ENCODE measurements at regions not wholly inside any gene's neighbourhood (a gene's known extent, or its start where the extent isn't known, plus 50 kb on each side); places are given as distances from the start of the nearest gene placed in this dataset.
A peak's percentile ranks its signal among the peaks of the same experiment; 100 is the strongest.
"Not testable (repeated sequence)": the region's sequence is repeated elsewhere in the genome, so short reads cannot be mapped to it uniquely, and the experiment has no call there.

GRCh38 chr3:62951037-62951613 is 75.9 kb upstream of the CADPS start:
- DNase-seq (ENCODE audit: insufficient read length) = no peak
- FAIRE-seq = no peak
- TF ChIP-seq POLR2A (IDR thresholded peaks at IDR 0.05; ENCODE audit: low read depth, low read length) (no peak), POLR2AphosphoS5 (IDR thresholded peaks at IDR 0.05; ENCODE audit: low read depth, low read length) (no peak), TAF1 (IDR thresholded peaks at IDR 0.05; ENCODE audit: borderline replicate concordance, low read depth, low read length) (no peak)

DNA sequence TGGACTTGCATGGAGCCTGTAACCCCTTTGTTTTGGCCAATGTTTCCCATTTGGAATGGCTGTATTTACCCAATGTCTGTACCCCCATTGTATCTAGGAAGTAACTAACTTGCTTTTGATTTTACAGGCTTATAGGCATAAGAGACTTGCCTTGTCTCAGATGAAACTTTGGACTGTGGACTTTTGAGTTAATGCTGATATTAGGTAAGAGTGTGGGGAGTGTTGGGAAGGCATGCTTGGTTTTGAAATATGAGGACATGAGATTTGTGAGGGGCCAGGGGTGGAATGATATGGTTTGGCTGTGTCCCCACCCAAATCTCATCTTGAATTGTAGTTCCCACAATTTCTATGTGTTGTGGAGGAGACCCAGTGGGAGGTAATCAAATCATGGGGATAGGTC is 76.7 kb upstream of the CADPS start:
- FAIRE-seq; DNase-seq (ENCODE audit: insufficient read length): not testable (repeated sequence)

DNA sequence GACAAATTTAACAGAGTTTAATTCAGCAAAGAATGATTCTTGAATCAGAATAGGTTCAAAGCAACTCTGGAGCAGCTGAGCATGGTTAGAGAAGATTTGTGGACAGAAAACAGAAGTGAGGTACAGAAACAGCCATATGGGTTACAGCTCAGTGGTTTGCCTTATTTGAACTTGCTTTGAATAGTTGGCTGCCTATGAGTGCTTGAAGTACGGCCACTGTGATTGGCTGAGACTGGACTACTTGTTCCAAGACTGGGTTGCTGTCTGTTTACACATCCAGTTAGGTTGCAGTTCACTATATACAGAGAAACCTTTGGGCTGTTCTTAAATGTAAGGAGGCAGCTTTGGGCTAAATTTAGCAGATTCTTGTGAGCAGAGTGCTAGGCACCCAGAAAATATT is 79.4 kb upstream of the CADPS start:
- FAIRE-seq (peak; percentile 57), DNase-seq (ENCODE audit: insufficient read length) (no peak)
- no peak for TF ChIP-seq POLR2A (IDR thresholded peaks at IDR 0.05; ENCODE audit: low read depth, low read length)
- TF ChIP-seq POLR2AphosphoS5 (IDR thresholded peaks at IDR 0.05; ENCODE audit: low read depth, low read length) = no peak
- TF ChIP-seq TAF1 (IDR thresholded peaks at IDR 0.05; ENCODE audit: borderline replicate concordance, low read depth, low read length) = no peak

- DNase-seq (ENCODE audit: insufficient read length) (no peak), FAIRE-seq (no peak)
These were observed 79.9 kb upstream of the CADPS start for GRCh38 chr3:62955126-62955525.

DNA sequence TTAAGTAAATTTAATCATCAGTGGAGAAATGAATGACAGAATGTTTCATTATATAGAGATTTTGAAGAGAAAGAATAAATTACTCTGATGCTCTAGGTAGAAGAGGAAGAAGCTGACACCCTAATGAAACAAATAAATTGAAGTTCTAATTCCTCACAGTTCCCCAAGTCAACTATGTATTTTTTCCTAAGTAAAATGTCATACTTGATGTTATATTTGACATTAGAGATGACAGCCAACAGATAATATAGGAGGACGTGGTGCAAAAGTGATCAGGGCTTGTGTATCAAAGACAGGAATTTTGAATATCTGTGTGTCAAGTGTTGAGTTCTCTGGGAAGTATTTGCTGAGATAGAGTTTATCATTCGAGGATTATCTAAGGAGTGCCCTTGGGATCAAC is 81.2 kb upstream of the CADPS start:
- TF ChIP-seq TAF1 (IDR thresholded peaks at IDR 0.05; ENCODE audit: borderline replicate concordance, low read depth, low read length) = no peak
- FAIRE-seq = no peak
- no peak for DNase-seq (ENCODE audit: insufficient read length)

More at GRCh38 chr3:62955126-62955525, 79.9 kb upstream of the CADPS start:
- TF ChIP-seq POLR2AphosphoS5 (IDR thresholded peaks at IDR 0.05; ENCODE audit: low read depth, low read length) = no peak
- TF ChIP-seq TAF1 (IDR thresholded peaks at IDR 0.05; ENCODE audit: borderline replicate concordance, low read depth, low read length) = no peak
- TF ChIP-seq POLR2A (IDR thresholded peaks at IDR 0.05; ENCODE audit: low read depth, low read length) = no peak

DNA sequence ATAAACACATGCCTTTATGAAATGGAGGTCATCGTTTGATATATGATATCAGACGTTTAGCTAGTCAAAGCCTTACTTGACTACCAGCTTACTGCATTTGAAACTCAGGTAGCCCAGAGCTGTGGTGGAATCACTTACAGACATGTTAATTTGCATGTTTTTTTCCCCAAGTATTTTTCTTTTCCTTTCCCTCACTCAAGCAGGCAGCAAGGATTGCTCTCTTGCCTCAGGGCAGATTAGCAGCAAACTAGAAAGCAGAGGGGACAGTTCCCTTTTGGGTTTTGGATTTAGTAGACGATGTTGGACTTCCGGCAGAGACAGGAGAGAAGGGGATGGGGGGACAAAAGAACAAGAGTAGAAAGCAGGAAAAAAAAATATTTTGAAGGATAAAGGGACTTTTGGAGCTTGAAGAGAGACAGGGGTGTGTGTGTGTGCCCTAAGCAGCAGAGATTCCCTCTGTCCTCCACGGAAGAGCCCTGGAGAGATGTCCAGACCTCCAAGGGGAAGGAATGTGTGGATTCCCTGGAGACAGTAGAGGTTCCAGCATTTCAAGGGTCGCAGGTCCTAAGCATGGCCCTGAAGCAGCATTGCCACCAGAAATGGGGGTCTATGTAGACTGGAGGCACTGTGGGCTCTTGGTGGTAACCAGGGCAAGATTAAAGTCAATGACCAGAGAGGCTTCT is 86.8 kb upstream of the CADPS start:
- FAIRE-seq = no peak
- TF ChIP-seq TAF1 (IDR thresholded peaks at IDR 0.05; ENCODE audit: borderline replicate concordance, low read depth, low read length) (no peak), POLR2A (IDR thresholded peaks at IDR 0.05; ENCODE audit: low read depth, low read length) (no peak), POLR2AphosphoS5 (IDR thresholded peaks at IDR 0.05; ENCODE audit: low read depth, low read length) (no peak)
- DNase-seq (ENCODE audit: insufficient read length) = no peak

GRCh38 chr3:62962714-62963113 is 87.5 kb upstream of the CADPS start:
- no peak for TF ChIP-seq POLR2AphosphoS5 (IDR thresholded peaks at IDR 0.05; ENCODE audit: low read depth, low read length)
- no peak for TF ChIP-seq TAF1 (IDR thresholded peaks at IDR 0.05; ENCODE audit: borderline replicate concordance, low read depth, low read length)
- TF ChIP-seq POLR2A (IDR thresholded peaks at IDR 0.05; ENCODE audit: low read depth, low read length) = no peak
- DNase-seq (ENCODE audit: insufficient read length) (no peak), FAIRE-seq (no peak)

GRCh38 chr3:62965311-62965710 is 90.1 kb upstream of the CADPS start:
- FAIRE-seq = no peak
- TF ChIP-seq TAF1 (IDR thresholded peaks at IDR 0.05; ENCODE audit: borderline replicate concordance, low read depth, low read length) (no peak), POLR2A (IDR thresholded peaks at IDR 0.05; ENCODE audit: low read depth, low read length) (no peak), POLR2AphosphoS5 (IDR thresholded peaks at IDR 0.05; ENCODE audit: low read depth, low read length) (no peak)
- DNase-seq (ENCODE audit: insufficient read length) = no peak

DNA sequence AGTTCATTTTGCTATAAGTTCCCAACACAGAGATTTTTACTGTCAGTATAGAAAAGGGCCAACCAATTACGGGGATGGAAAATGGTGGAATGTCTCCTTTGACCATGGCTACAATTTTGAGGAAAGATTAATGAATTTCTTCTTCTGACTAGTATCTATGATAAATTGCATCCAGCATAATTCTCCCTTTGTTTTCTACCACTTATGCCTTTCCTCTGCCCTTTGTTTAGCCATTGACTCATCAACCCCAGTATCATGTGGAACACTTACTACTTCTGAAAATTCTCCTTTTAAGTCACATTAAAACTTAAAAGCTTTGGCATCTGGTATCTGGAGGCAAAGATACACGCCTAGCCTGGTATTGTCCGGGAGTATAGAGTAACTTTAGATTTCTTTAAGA is 92.9 kb upstream of the CADPS start:
- TF ChIP-seq TAF1 (IDR thresholded peaks at IDR 0.05; ENCODE audit: borderline replicate concordance, low read depth, low read length) (no peak), POLR2AphosphoS5 (IDR thresholded peaks at IDR 0.05; ENCODE audit: low read depth, low read length) (no peak), POLR2A (IDR thresholded peaks at IDR 0.05; ENCODE audit: low read depth, low read length) (no peak)
- FAIRE-seq = no peak
- no peak for DNase-seq (ENCODE audit: insufficient read length)

GRCh38 chr3:62970648-62971047 is 95.4 kb upstream of the CADPS start:
- DNase-seq (ENCODE audit: insufficient read length) (no peak), FAIRE-seq (no peak)
- TF ChIP-seq TAF1 (IDR thresholded peaks at IDR 0.05; ENCODE audit: borderline replicate concordance, low read depth, low read length) (no peak), POLR2AphosphoS5 (IDR thresholded peaks at IDR 0.05; ENCODE audit: low read depth, low read length) (no peak), POLR2A (IDR thresholded peaks at IDR 0.05; ENCODE audit: low read depth, low read length) (no peak)

GRCh38 chr3:62975566-62975965 is 100.3 kb upstream of the CADPS start:
- TF ChIP-seq POLR2AphosphoS5 (IDR thresholded peaks at IDR 0.05; ENCODE audit: low read depth, low read length) (no peak), TAF1 (IDR thresholded peaks at IDR 0.05; ENCODE audit: borderline replicate concordance, low read depth, low read length) (no peak), POLR2A (IDR thresholded peaks at IDR 0.05; ENCODE audit: low read depth, low read length) (no peak)
- FAIRE-seq (no peak), DNase-seq (ENCODE audit: insufficient read length) (no peak)

GRCh38 chr3:62981962-62982361 is 106.7 kb upstream of the CADPS start:
- FAIRE-seq = no peak

More at GRCh38 chr3:62981962-62982361, 106.7 kb upstream of the CADPS start:
- no peak for TF ChIP-seq POLR2A (IDR thresholded peaks at IDR 0.05; ENCODE audit: low read depth, low read length)
- TF ChIP-seq POLR2AphosphoS5 (IDR thresholded peaks at IDR 0.05; ENCODE audit: low read depth, low read length) = no peak
- DNase-seq (ENCODE audit: insufficient read length) = no peak

All from GM12892 (cell line).